ENCODE measurements at regions not wholly inside any gene's neighbourhood (a gene's known extent, or its start where the extent isn't known, plus 50 kb on each side); places are given as distances from the start of the nearest gene placed in this dataset.

DNA sequence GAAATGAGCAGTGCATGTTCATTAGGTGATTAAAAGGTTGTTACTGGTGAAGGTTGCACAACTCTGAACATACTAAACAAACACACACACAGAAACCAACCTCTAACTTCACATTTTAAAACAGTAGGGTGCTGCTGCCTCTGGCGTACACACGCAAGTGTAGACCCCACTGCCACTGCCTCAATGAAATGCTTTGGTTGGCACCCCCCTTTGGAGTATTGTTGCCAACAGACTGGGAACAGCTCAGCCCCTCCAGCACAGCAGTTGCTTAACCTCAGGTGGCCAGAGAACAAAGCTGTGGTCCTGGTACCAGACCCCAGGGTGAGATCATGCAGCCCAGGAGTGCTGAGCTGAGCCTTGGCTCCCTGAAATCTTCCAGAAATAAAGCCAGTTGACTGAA is 138.6 kb downstream of the TMEM18 start:
- TF ChIP-seq, protein P1, sequence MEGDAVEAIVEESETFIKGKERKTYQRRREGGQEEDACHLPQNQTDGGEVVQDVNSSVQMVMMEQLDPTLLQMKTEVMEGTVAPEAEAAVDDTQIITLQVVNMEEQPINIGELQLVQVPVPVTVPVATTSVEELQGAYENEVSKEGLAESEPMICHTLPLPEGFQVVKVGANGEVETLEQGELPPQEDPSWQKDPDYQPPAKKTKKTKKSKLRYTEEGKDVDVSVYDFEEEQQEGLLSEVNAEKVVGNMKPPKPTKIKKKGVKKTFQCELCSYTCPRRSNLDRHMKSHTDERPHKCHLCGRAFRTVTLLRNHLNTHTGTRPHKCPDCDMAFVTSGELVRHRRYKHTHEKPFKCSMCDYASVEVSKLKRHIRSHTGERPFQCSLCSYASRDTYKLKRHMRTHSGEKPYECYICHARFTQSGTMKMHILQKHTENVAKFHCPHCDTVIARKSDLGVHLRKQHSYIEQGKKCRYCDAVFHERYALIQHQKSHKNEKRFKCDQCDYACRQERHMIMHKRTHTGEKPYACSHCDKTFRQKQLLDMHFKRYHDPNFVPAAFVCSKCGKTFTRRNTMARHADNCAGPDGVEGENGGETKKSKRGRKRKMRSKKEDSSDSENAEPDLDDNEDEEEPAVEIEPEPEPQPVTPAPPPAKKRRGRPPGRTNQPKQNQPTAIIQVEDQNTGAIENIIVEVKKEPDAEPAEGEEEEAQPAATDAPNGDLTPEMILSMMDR (IDR thresholded peaks at IDR 0.05): no peak
- TF ChIP-seq POLR2AphosphoS5 (IDR thresholded peaks at IDR 0.05): no peak

Data from sigmoid colon (tissue), 4 donors.